Neural cell (in vitro differentiated cells): ENCODE measurements at regions not wholly inside any gene's neighbourhood (a gene's known extent, or its start where the extent isn't known, plus 50 kb on each side); places are given as distances from the start of the nearest gene placed in this dataset.

Experiments used
- EZH2 ChIP-seq: fragments of 200-600, 300-800 bp; shearing (Covaris generic), sonication (generic); IDR thresholded peaks from 2 replicates; pipeline ENCODE4 v1.6.1; 2014; ENCODE audit warnings: antibody characterized with exemption, low read length, borderline replicate concordance, mild to moderate bottlenecking; ENCODE audit not compliant: insufficient read depth, poor library complexity, severe bottlenecking
- POLR2AphosphoS5 ChIP-seq: IDR thresholded peaks from 2 replicates; pipeline ENCODE4 v1.6.1; 2012
- TF ChIP-seq, protein P1 (sequence below): IDR thresholded peaks from 2 replicates; pipeline ENCODE4 v1.6.1; 2012; ENCODE audit warnings: borderline replicate concordance
- TF ChIP-seq, protein P2 (sequence below): fragments of 450-650 bp; IDR thresholded peaks from 2 replicates; pipeline ENCODE4 v1.5.1; 2014; ENCODE audit warnings: antibody characterized with exemption, mild to moderate bottlenecking, moderate library complexity; ENCODE audit not compliant: poor library complexity, severe bottlenecking

DNA sequence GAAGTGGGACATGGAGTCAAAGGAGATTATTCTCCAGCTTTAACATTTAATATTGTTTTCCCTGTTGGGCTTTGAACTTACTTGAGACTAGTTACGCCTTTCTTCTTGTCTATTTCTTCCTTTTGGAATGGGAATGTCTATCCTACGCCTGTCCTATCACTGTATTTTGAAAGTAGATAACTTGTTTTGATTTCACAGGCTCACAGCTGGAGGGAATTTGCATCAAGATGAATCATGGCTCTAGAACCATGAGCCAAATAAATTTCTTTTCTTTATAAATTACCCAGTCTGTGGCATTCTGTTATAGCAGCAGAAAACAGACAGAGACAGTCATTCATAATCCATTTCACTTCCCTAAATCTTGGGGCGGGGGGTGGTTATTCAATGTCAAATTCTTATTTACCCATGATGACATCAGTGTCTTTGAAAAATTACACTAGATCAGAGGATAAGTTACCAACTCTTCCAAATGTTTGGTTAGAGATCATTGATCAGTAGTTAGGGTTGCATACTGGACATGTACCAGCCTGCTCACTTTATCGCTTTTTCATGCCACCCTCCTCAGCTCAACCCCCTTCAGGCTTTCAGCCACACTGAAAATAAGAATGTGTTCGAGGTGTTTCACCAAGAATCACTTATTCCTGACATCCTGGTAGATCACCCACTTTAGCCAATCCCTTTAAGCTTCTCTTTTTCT, 419.6 kb upstream of the PIK3R1 start:
- TF ChIP-seq POLR2AphosphoS5 (no peak), EZH2 (no peak)
- TF ChIP-seq, protein P1, sequence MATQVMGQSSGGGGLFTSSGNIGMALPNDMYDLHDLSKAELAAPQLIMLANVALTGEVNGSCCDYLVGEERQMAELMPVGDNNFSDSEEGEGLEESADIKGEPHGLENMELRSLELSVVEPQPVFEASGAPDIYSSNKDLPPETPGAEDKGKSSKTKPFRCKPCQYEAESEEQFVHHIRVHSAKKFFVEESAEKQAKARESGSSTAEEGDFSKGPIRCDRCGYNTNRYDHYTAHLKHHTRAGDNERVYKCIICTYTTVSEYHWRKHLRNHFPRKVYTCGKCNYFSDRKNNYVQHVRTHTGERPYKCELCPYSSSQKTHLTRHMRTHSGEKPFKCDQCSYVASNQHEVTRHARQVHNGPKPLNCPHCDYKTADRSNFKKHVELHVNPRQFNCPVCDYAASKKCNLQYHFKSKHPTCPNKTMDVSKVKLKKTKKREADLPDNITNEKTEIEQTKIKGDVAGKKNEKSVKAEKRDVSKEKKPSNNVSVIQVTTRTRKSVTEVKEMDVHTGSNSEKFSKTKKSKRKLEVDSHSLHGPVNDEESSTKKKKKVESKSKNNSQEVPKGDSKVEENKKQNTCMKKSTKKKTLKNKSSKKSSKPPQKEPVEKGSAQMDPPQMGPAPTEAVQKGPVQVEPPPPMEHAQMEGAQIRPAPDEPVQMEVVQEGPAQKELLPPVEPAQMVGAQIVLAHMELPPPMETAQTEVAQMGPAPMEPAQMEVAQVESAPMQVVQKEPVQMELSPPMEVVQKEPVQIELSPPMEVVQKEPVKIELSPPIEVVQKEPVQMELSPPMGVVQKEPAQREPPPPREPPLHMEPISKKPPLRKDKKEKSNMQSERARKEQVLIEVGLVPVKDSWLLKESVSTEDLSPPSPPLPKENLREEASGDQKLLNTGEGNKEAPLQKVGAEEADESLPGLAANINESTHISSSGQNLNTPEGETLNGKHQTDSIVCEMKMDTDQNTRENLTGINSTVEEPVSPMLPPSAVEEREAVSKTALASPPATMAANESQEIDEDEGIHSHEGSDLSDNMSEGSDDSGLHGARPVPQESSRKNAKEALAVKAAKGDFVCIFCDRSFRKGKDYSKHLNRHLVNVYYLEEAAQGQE, result no peak
- TF ChIP-seq, protein P2, sequence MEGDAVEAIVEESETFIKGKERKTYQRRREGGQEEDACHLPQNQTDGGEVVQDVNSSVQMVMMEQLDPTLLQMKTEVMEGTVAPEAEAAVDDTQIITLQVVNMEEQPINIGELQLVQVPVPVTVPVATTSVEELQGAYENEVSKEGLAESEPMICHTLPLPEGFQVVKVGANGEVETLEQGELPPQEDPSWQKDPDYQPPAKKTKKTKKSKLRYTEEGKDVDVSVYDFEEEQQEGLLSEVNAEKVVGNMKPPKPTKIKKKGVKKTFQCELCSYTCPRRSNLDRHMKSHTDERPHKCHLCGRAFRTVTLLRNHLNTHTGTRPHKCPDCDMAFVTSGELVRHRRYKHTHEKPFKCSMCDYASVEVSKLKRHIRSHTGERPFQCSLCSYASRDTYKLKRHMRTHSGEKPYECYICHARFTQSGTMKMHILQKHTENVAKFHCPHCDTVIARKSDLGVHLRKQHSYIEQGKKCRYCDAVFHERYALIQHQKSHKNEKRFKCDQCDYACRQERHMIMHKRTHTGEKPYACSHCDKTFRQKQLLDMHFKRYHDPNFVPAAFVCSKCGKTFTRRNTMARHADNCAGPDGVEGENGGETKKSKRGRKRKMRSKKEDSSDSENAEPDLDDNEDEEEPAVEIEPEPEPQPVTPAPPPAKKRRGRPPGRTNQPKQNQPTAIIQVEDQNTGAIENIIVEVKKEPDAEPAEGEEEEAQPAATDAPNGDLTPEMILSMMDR, result no peak
